GM18499 (cell line): ENCODE measurements at regions not wholly inside any gene's neighbourhood (a gene's known extent, or its start where the extent isn't known, plus 50 kb on each side); places are given as distances from the start of the nearest gene placed in this dataset.

ENCODE experiments used
- ATAC-seq: cut with Tn5 transposase; IDR thresholded peaks from one replicate; pipeline ENCODE4 v1.9.1; 2021; ENCODE audit warnings: moderate number of reproducible peaks; ENCODE audit not compliant: insufficient read depth, unreplicated experiment

DNA sequence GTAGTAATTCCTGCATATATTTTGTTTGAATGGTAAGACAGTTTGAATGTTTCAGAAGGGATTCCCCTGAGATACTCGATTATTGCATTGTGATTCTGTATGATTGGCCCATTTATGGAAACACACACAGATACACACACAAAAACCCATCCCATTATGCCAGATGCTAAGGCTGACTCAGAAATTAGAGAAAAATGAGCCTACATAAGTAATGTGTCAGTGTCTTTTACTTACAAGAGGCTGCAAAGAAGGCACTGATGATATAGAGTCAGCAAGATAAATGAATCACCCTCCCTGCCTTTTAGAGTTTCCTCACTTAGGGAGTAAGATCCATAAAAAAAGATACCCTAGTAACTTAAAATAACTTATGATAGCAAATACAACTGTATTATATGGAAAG is 1481.1 kb upstream of the ACVR2A start:
- ATAC-seq: no peak

DNA sequence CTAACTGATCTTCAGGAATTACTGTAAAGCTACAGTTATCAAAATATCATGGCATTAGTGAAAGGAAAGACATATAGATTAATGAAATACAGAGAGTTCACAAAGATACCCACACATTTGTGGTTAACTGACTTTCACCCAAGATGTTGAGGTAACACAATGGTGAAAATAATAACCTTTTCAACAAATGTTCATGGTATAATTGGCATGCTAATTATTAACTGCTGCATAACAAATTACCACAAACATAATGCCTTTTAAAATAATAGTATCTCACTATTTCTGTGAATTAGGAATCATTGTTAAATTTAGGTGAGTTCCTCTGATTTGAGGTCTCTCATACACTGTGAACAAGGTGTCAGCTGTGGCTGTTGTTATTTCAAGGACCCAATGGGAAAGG is 1493.1 kb upstream of the ACVR2A start:
- no peak for ATAC-seq

DNA sequence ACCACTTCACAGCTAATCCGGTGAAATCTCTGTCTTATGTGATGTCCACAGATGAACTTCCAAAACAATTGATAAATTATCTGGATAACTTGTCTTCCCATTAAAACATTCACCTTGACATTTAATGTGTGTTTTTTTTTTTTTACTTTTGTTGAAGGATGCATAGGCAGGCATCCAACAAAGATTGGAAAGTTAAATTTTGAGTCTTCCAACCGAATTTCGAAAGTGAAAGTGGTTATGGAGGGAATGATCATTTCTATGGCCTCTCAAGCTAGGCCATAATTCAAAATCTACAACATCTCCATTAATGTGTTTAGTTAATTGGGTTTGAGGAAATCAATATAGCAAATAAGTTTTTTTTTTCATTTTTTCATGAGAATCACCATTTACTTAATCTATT is 1495.5 kb upstream of the ACVR2A start:
- no peak for ATAC-seq

GRCh38 chr2:146324951-146325350 is 1519.9 kb upstream of the ACVR2A start:
- ATAC-seq: no peak

GRCh38 chr2:146323564-146323963 is 1521.3 kb upstream of the ACVR2A start:
- ATAC-seq: no peak

GRCh38 chr2:146321175-146321574 is 1523.7 kb upstream of the ACVR2A start:
- no peak for ATAC-seq

GRCh38 chr2:146317959-146318358 is 1526.9 kb upstream of the ACVR2A start:
- no peak for ATAC-seq

- ATAC-seq: no peak
Measured at GRCh38 chr2:146312899-146313298, 1531.9 kb upstream of the ACVR2A start.

- no peak for ATAC-seq
Measured at GRCh38 chr2:146305164-146305563, 1539.7 kb upstream of the ACVR2A start.

- ATAC-seq: no peak
Measured at GRCh38 chr2:146301287-146301686, 1543.5 kb upstream of the ACVR2A start.

DNA sequence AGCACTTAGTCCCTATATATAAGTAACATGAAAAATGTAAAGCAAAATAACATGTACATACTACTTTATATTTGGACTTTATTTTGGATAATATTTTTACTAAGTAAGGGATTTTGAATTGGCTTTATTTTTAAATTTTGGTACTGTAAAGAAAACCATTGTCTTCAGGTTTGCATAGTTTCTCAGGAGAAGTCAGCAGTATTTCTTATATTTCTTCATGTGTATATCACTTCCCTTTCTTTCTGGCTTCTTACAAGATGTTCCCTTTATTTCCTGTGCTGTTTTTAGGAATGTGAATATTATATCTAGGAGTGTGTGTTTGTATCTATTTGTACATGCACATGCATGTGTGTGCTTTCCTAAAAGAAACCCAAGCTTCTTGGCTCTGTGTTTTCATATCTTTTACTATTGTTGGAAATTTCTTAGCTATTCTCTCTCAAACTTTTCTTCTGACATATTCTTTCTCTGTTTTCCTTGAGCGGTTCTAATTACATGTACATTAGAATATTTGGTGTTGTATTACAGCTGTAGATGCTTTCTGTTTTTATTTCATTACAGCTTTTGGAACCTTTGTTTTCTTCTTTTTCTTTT is 1549.7 kb upstream of the ACVR2A start:
- ATAC-seq: no peak

- no peak for ATAC-seq
Measured at GRCh38 chr2:146287281-146287680, 1557.5 kb upstream of the ACVR2A start.

DNA sequence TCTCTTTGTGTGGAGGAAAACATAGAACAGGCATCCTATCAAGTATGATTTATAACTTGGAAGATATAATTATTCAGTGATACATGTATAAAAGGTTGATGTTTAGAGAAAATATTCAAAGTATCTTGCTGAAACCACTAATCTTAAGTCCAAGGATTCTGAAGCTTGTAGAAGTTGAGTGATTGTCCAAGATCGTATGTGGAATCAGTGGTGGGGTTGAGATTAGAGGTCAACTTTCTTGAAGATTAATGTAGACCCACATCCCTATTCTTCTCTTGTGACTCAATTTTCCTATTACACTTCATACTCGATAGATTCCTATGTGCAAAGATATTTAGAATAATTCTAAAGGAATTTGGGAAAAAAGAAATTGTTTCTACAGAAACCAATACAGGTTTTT is 1565.9 kb upstream of the ACVR2A start:
- ATAC-seq: no peak

DNA sequence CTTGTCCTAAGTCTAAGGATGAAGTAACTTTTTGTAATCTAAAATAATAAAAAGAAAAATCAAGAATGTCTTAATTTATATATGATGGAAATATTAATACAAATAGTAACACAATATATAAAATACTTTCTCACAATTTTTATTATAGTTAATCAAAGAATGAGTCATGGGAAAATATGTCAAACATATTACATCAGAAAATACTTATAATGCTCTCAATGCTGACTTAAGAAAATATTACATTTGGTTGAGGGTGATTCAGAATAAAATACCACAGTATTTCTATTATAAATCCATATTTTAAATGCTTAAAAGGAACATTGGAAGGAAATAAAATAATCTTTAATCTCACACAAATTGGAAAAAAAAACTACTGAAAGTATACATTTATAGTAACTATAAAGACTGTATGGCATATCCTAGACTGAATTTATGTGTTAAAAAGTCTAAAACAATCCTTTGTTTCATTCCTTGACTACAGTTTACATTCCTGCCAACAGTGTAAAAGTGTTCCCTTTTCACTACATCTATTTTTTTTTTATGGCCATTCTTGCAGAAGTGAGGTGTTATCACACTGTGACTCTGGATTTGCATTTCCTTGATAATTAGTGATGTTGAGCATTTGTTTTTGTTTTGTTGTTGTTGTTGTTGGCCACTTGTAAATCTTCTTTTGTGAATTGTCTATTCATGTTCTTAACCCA is 1573.5 kb upstream of the ACVR2A start:
- ATAC-seq: no peak

DNA sequence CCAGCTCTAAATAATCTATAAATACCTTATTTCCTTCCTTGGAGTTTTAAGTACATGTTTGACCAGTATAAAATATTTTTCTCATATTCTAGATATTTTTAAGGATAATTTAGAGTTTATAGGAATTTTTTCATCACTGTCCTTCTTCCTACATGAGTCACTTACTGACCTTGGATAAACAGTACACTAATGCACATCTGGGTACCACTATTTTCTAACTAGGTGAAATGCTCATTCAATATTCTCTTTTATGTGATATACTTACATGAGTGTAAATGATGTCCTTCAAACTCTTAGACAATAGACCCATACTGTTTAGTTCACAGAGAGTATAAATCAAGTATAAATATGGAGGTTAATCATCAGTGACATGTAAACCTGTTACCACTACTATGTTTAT is 1574.2 kb upstream of the ACVR2A start:
- no peak for ATAC-seq

- ATAC-seq: no peak
Measured at GRCh38 chr2:146267093-146267492, 1577.7 kb upstream of the ACVR2A start.

GRCh38 chr2:146265656-146266055 is 1579.2 kb upstream of the ACVR2A start:
- ATAC-seq: no peak

GRCh38 chr2:146262606-146263005 is 1582.2 kb upstream of the ACVR2A start:
- no peak for ATAC-seq

- no peak for ATAC-seq
Measured at GRCh38 chr2:146260551-146260950, 1584.3 kb upstream of the ACVR2A start.

GRCh38 chr2:146259816-146260215 is 1585.0 kb upstream of the ACVR2A start:
- no peak for ATAC-seq

- no peak for ATAC-seq
Measured at GRCh38 chr2:146258071-146258470, 1586.8 kb upstream of the ACVR2A start.

DNA sequence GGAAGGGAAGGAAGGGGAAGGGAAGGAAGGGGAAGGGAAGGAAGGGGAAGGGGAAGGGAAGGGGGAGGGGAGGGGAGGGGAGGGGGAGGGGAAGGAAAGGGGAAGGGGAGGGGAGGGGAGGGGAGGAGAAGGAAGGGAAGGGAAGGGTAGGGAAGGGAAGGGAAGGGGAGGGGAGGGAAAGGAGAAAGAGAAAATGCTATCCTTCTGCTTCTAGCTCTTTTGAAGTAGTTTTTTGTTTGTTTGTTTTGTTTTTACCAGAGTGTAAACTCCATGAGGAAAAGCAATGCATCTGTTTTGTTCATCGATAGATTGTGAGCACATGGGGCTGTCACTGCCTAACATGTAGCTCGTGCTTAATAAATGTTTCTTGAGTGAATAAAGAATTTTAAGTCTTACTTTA is 1592.7 kb upstream of the ACVR2A start:
- no peak for ATAC-seq
